Lower leg skin (tissue), 4 donors: ENCODE measurements at regions not wholly inside any gene's neighbourhood (a gene's known extent, or its start where the extent isn't known, plus 50 kb on each side); places are given as distances from the start of the nearest gene placed in this dataset.

ENCODE experiments used
- DNase-seq, 2 donors: peaks; one replicate each; pipeline ENCODE4 v3.0.0-alpha.2; 2019; ENCODE audit warnings: low spot score in 2 of 2
- H3K4me3 ChIP-seq: fragments of 200-600 bp; sonication (generic); 2 replicates; pipeline ENCODE4 v1.5.1; 2017; ENCODE audit warnings: mild to moderate bottlenecking, low read depth; ENCODE audit not compliant: poor library complexity, severe bottlenecking
- POLR2A ChIP-seq, 2 donors: fragments of 450-650 bp; IDR thresholded peaks; one replicate each; pipeline ENCODE4 v1.6.1; 2016 to 2017; ENCODE audit warnings: antibody characterized with exemption in 2 of 2, mild to moderate bottlenecking in 1 of 2, moderate library complexity in 1 of 2
- WGBS, 2 donors: methylation state at CpG; one replicate each; pipeline ENCODE4 v1.1.5; 2018; 5-methylcytosine and 5-hydroxymethylcytosine counted together
- intact Hi-C: fragments of 100-400 bp; cut with DNase I; formaldehyde crosslinking; loops from one replicate; pipeline ENCODE4 v1.15.0; 2023; ENCODE audit warnings: low total_unique reads
- TF ChIP-seq, protein P1 (sequence below), 3 donors: fragments of 450-650 bp; IDR thresholded peaks; one replicate each; pipeline ENCODE4 v1.5.1; 2016; ENCODE audit warnings: antibody characterized with exemption in 3 of 3, mild to moderate bottlenecking in 3 of 3, moderate library complexity in 2 of 3

DNA sequence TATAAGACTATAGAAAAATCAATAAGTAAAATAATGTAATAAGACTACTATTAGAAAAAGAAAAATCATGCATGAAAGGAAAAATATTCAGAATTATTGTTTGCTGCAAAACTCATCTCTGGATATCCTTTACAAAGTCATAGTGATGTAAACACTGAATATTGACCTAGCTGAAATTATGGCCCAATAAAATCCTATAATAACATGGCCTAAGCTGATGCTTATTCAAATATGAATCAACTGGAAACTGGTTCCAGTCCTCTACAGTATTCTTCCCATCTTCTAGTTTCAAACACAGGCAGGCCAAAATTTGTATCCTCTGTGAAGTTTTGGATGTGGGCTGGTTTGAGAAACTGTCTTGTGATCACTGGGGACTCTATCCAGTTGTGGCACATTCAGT, 134.5 kb downstream of the CNTN3 start:
- TF ChIP-seq, protein P1, sequence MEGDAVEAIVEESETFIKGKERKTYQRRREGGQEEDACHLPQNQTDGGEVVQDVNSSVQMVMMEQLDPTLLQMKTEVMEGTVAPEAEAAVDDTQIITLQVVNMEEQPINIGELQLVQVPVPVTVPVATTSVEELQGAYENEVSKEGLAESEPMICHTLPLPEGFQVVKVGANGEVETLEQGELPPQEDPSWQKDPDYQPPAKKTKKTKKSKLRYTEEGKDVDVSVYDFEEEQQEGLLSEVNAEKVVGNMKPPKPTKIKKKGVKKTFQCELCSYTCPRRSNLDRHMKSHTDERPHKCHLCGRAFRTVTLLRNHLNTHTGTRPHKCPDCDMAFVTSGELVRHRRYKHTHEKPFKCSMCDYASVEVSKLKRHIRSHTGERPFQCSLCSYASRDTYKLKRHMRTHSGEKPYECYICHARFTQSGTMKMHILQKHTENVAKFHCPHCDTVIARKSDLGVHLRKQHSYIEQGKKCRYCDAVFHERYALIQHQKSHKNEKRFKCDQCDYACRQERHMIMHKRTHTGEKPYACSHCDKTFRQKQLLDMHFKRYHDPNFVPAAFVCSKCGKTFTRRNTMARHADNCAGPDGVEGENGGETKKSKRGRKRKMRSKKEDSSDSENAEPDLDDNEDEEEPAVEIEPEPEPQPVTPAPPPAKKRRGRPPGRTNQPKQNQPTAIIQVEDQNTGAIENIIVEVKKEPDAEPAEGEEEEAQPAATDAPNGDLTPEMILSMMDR (IDR thresholded peaks at IDR 0.05), result no peak
- TF ChIP-seq POLR2A (IDR thresholded peaks at IDR 0.05), result no peak
- no peak overlapping the region for H3K4me3 ChIP-seq
- no peak for DNase-seq
- intact Hi-C loops, result no loop called here

DNA sequence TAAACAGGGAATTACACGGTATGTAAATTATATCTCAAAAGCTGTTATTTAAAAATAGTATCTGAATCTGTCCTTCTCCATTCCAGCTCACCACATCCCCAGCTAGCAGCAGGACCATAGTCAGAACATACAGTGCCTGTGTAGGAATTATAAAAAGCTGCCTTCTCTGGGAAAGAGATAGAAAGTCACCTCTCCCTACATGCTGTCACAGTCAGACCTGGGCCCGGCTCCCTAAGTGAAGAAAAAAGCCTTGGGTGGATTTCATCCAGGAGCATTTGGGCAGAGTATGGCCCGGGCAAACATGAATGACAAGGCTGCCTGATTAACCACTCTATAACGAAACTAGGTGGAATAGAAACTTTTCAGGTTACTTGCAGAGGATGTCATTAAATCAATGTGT, 144.1 kb downstream of the CNTN3 start:
- TF ChIP-seq, protein P1 (IDR thresholded peaks at IDR 0.05), result no peak
- TF ChIP-seq POLR2A (IDR thresholded peaks at IDR 0.05), result no peak
- no peak for DNase-seq
- no peak overlapping the region for H3K4me3 ChIP-seq
- 86 to 89% methylated on average over 4 of the region's 4 CpGs for WGBS, 2 donors
- intact Hi-C loops, result no loop called here

DNA sequence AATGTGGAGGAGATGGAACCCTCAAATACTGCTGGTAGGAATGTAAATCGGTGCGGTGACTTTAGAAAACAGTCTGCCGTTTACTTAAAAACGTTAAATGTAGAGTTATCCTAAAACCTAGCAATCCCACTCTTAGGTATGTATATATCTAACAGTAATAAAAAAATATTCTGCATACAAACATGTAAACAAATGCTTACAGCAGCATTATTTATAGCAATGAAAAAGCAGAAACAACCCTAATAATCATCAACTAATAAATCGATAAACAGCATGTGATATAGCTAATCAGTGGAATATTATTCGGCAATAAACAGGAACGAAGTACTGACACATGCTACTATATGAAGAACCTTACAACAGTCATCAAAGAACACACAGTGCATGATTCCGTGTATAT, 144.7 kb downstream of the CNTN3 start:
- no peak overlapping the region for H3K4me3 ChIP-seq
- DNase-seq, result no peak
- intact Hi-C loops, result no loop called here
- no peak for TF ChIP-seq POLR2A (IDR thresholded peaks at IDR 0.05)
- TF ChIP-seq, protein P1 (IDR thresholded peaks at IDR 0.05), result no peak
- 94 to 97% methylated on average over 8 of the region's 8 CpGs for WGBS, 2 donors

DNA sequence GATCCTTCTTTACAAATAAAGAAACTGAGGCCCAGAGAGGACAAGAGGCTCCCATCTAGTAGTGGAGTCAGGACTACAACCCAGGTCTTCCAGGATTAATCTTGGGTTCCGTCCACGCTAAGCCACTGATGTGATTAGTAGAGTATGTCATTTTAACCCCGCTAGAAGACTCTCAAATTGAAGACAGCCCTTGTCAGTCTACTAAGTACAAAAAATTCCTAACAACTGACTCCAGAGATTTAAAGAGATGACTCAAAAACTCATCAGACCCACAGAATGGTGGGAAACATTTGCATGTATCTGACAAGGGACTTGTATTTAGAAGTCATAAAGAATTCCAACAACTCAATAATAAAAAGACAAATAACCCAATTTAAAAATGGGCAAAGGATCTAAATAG, 145.3 kb downstream of the CNTN3 start:
- H3K4me3 ChIP-seq, result no peak overlapping the region
- WGBS, 2 donors, result 66 to 84% methylated on average over 3 of the region's 3 CpGs
- intact Hi-C loops, result no loop called here
- TF ChIP-seq, protein P1 (IDR thresholded peaks at IDR 0.05), result no peak
- TF ChIP-seq POLR2A (IDR thresholded peaks at IDR 0.05), result no peak
- no peak for DNase-seq

DNA sequence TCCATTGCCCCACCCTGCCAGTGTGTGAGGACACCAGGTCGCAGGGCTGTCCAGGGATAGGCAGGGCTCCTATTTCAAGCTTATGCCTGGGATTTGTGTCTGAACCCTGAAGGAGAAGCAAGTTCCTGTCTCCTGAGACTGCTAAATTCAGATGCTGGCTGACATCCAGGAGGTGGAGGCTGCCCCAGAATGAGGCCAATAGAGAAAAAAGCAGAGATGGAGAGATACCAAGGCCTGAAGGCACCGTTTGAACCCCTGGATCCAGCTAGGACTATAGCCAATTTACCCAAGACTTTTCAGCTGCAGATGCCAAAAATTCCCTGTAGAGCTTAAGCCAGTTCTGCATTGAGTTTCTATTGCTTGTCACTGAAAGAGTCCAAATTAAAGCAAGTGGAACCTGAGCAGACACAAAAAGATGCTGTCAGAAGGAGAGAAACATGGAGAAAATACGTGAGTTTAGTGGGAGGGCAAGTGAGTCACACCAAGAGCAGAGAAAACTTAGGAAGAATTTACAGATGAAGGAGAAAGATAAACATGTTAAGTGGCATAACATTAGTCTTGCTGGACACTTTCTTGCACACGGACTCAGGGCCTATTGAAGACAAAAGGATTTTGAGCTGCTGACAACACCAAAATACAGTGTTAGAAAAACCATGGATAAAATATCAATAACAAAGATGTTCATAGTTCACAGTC, 148.6 kb downstream of the CNTN3 start:
- DNase-seq, result no peak
- H3K4me3 ChIP-seq, result no peak overlapping the region
- WGBS, 2 donors, result 24 to 25% methylated on average over 4 of the region's 4 CpGs
- TF ChIP-seq, protein P1 (IDR thresholded peaks at IDR 0.05), result no peak
- no peak for TF ChIP-seq POLR2A (IDR thresholded peaks at IDR 0.05)
- intact Hi-C loops, result no loop called here

DNA sequence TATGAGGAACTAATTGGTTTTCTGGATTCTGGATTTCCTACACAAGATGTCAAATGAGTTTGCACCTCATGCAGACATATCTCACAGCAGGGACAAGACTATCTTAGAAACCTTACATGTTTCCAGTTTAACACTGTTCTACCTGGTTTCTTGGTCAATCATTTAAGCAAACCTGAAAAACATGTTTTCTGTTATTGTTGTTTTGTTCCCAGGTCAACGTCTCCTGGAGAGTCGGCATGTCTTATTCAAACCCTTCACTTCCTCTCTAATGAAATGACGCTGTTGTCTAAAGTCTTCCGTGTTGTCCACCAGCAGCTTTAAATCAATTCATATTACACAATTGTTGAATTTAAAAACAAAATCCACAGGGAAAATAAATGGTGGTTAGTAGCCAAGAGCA, 150.9 kb downstream of the CNTN3 start:
- TF ChIP-seq, protein P1 (IDR thresholded peaks at IDR 0.05), result no peak
- no peak for TF ChIP-seq POLR2A (IDR thresholded peaks at IDR 0.05)
- intact Hi-C loops, result no loop called here
- 72 to 76% methylated on average over 4 of the region's 4 CpGs for WGBS, 2 donors
- no peak for DNase-seq
- no peak overlapping the region for H3K4me3 ChIP-seq
